ENCODE measurements at regions not wholly inside any gene's neighbourhood (a gene's known extent, or its start where the extent isn't known, plus 50 kb on each side); places are given as distances from the start of the nearest gene placed in this dataset.

DNA sequence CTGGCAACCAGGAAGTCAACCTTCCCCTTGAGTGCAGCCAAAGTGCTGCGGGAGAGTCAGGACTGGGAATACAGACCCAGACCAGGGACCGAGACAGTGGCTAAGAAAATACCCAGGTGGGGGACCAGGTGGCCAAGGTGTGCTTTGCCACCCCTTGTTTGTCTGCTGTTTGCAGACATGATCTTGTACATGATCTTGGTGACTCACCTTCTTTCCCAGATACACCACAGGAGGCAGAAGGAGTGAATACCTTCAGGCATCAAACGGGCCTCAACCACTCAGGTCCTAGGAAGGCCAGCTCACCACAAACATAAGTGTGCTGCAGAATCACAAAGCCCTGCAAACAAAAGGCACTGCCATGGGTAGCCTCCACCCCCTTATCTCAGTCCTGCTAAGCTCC, 62.0 kb downstream of the CNGA2 start:
- H3K9me3 ChIP-seq, result peaks cover 0 to under 1% (median 0%) of the 10 kb centered on the region in 3 donors
- no peak for DNase-seq
- intact Hi-C loops (cut with DNase I; ENCODE audit: low total_unique reads), result no loop called here

DNA sequence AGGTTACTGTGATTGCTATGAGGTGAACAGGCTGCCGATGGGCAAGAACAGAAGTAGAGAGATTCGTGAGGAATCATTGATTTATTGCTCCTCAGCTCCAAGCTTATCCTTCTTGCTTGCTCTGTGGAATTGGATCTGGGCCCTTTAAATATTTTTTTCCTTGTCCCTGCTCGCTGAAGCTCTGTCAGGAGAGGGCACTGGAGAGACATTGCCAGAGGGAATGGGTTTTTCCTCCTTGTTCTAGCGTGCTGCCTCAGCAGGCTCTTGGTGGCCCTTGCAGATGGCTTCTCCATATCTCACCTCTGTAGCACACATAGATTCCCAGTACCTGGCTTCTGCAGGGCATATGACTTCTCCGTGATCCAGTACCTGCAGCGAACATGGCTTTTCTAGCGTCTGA, 67.4 kb downstream of the CNGA2 start:
- no peaks in the 10 kb centered on the region for H3K4me1 ChIP-seq
- H3K27ac ChIP-seq, result no peak overlapping the region
- H3K9me3 ChIP-seq, result peaks cover 0 to 8% (median 0%) of the 10 kb centered on the region in 3 donors
- no peak overlapping the region for H3K4me3 ChIP-seq
- intact Hi-C loops (cut with DNase I; ENCODE audit: low total_unique reads), result no loop called here
- no peak for DNase-seq
- no peaks in the 10 kb centered on the region for H3K27me3 ChIP-seq
- TF ChIP-seq, protein P1, sequence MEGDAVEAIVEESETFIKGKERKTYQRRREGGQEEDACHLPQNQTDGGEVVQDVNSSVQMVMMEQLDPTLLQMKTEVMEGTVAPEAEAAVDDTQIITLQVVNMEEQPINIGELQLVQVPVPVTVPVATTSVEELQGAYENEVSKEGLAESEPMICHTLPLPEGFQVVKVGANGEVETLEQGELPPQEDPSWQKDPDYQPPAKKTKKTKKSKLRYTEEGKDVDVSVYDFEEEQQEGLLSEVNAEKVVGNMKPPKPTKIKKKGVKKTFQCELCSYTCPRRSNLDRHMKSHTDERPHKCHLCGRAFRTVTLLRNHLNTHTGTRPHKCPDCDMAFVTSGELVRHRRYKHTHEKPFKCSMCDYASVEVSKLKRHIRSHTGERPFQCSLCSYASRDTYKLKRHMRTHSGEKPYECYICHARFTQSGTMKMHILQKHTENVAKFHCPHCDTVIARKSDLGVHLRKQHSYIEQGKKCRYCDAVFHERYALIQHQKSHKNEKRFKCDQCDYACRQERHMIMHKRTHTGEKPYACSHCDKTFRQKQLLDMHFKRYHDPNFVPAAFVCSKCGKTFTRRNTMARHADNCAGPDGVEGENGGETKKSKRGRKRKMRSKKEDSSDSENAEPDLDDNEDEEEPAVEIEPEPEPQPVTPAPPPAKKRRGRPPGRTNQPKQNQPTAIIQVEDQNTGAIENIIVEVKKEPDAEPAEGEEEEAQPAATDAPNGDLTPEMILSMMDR (IDR thresholded peaks at IDR 0.05), result no peak
- H3K36me3 ChIP-seq, result no peaks in the 10 kb centered on the region

More for the DNA sequence above, 62.0 kb downstream of the CNGA2 start:
- Histone ChIP-seq H3K4me3 (no peak overlapping the region), H3K27ac (no peak overlapping the region), H3K36me3 (no peaks in the 10 kb centered on the region), H3K4me1 (no peaks in the 10 kb centered on the region), H3K27me3 (no peaks in the 10 kb centered on the region)
- TF ChIP-seq, protein P1 (IDR thresholded peaks at IDR 0.05), result no peak

DNA sequence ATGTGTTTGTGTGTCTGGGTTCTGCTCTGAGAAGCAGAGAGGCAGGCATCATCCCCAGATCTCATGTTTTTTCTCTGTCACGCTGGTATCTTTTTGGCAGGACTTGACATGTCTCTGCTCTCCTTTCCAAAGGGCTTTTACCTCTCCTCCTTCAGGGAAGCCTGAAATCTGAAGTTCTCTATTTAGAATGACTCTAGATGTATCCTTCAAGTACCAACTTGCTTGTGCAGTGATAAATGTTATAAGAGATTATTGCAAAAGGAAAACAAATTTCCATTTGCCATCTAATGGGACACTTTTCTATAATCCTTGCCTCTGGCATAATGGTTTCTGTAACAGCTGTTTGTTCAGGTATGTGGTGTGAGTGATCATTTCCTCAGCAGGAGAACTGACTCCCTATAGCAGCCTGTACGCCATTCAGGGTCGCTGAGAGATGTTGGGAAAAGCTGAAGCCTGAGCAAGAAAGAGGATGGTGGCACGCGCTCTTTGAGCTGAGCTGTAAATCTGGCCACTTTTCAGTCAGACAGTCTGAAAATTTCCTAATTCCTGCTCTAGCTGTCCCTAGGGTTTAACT, 72.5 kb downstream of the CNGA2 start:
- H3K9me3 ChIP-seq, result peaks cover 0 to 4% (median 0%) of the 10 kb centered on the region in 3 donors
- no peak overlapping the region for H3K27ac ChIP-seq
- DNase-seq, result no peak
- no peak overlapping the region for H3K4me3 ChIP-seq
- no peaks in the 10 kb centered on the region for H3K4me1 ChIP-seq
- TF ChIP-seq, protein P1 (IDR thresholded peaks at IDR 0.05), result no peak
- no peaks in the 10 kb centered on the region for H3K27me3 ChIP-seq
- no peaks in the 10 kb centered on the region for H3K36me3 ChIP-seq
- intact Hi-C loops (cut with DNase I; ENCODE audit: low total_unique reads), result no loop called here

DNA sequence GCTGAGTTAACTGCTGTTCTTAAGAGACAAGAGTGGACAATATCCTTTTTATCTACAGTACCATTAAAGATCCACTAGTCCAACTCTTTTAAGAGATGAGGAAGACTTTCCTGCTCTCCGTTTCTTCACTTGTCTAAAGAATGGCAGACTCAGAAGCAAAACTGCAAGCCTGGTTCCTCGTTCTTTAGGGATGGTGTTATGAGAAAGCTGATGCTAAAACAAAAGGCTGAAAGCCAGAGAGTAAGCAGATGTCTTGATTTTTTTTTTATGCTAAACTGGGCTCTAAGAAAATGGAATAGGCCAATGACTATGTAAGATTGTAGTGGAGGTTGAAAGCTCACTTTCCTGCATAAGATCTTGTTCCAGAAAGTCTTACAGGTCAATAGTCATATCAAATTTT, 78.1 kb downstream of the CNGA2 start:
- no peaks in the 10 kb centered on the region for H3K4me1 ChIP-seq
- intact Hi-C loops (cut with DNase I; ENCODE audit: low total_unique reads), result no loop called here
- TF ChIP-seq, protein P1 (IDR thresholded peaks at IDR 0.05), result no peak
- H3K27ac ChIP-seq, result no peak overlapping the region
- H3K9me3 ChIP-seq, result no peaks in the 10 kb centered on the region
- no peaks in the 10 kb centered on the region for H3K27me3 ChIP-seq
- DNase-seq, result no peak
- no peaks in the 10 kb centered on the region for H3K36me3 ChIP-seq
- no peak overlapping the region for H3K4me3 ChIP-seq

DNA sequence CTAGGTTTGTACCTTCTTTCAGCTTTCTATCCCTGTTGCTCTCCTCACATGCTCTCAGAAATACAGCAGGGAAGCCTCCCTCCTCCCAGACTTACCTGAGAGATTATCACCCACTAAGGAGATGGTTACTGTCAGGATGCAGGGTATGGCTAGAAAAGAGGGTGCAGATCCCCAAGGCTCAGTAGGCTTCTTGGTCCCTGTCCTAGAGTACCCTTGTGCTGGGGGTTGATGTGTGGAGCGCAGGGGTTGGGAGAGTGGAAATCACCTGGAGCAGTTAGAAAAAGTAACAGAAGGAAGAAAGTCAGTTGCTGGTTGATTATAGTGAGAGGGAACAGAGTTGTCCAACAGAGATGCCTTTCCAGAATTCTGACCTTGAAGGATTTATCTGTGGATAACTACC, 80.2 kb downstream of the CNGA2 start:
- Histone ChIP-seq H3K27ac (no peak overlapping the region), H3K4me1 (no peaks in the 10 kb centered on the region), H3K36me3 (no peaks in the 10 kb centered on the region), H3K27me3 (no peaks in the 10 kb centered on the region), H3K4me3 (no peak overlapping the region), H3K9me3 (no peaks in the 10 kb centered on the region)
- DNase-seq, result no peak
- intact Hi-C loops (cut with DNase I; ENCODE audit: low total_unique reads), result no loop called here
- TF ChIP-seq, protein P1 (IDR thresholded peaks at IDR 0.05), result no peak

DNA sequence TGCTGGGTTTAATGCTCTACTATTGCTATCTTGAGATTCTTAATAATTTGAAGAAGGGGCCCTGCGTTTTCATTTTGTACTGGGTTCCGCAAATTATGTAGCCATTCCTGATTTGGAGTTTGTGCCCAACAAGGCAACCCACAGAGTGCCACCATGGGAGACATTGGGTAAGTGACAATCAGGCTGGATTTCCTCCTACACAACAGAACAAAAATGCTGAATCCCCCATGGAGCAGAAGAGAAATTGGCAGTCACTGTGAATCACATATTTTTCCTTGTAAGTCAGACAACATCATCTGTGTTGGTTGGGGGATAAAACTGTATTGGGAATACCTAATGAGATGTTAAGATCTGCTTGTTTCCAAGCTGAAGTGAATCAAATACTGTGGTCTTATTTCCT, 80.9 kb downstream of the CNGA2 start:
- TF ChIP-seq, protein P1 (IDR thresholded peaks at IDR 0.05), result no peak
- intact Hi-C loops (cut with DNase I; ENCODE audit: low total_unique reads), result no loop called here
- no peak for DNase-seq
- no peaks in the 10 kb centered on the region for H3K9me3 ChIP-seq
- H3K27me3 ChIP-seq, result no peaks in the 10 kb centered on the region
- no peak overlapping the region for H3K27ac ChIP-seq
- no peaks in the 10 kb centered on the region for H3K36me3 ChIP-seq
- no peaks in the 10 kb centered on the region for H3K4me1 ChIP-seq
- H3K4me3 ChIP-seq, result no peak overlapping the region
